ENCODE measurements at regions not wholly inside any gene's neighbourhood (a gene's known extent, or its start where the extent isn't known, plus 50 kb on each side); places are given as distances from the start of the nearest gene placed in this dataset.
A peak's percentile ranks its signal among the peaks of the same experiment; 100 is the strongest.

GRCh38 chr12:124687174-124687902, 119.9 kb upstream of the NCOR2 start:
- TF ChIP-seq CTCF (IDR thresholded peaks at IDR 0.05; ENCODE audit: insufficient read depth, low read depth, low read length, missing control alignments): no peak
- no peak overlapping the region for H3K4me3 ChIP-seq (ENCODE audit: low read depth, low read length)
- no peak for DNase-seq (ENCODE audit: low read depth)

GRCh38 chr12:124686370-124687173, 119.2 kb upstream of the NCOR2 start:
- no peak for DNase-seq (ENCODE audit: low read depth)

GRCh38 chr12:124685689-124686369, 118.4 kb upstream of the NCOR2 start:
- TF ChIP-seq CTCF (IDR thresholded peaks at IDR 0.05; ENCODE audit: insufficient read depth, low read depth, low read length, missing control alignments): no peak
- no peak for DNase-seq (ENCODE audit: low read depth)
- no peak overlapping the region for H3K4me3 ChIP-seq (ENCODE audit: low read depth, low read length)

More at GRCh38 chr12:124686370-124687173, 119.2 kb upstream of the NCOR2 start:
- no peak overlapping the region for H3K4me3 ChIP-seq (ENCODE audit: low read depth, low read length)
- TF ChIP-seq CTCF (IDR thresholded peaks at IDR 0.05; ENCODE audit: insufficient read depth, low read depth, low read length, missing control alignments): no peak

GRCh38 chr12:124684971-124685688, 117.7 kb upstream of the NCOR2 start:
- no peak overlapping the region for H3K4me3 ChIP-seq (ENCODE audit: low read depth, low read length)
- TF ChIP-seq CTCF (IDR thresholded peaks at IDR 0.05; ENCODE audit: insufficient read depth, low read depth, low read length, missing control alignments): no peak
- DNase-seq (ENCODE audit: low read depth): peak; percentile 25

GRCh38 chr12:124684496-124684895, 117.1 kb upstream of the NCOR2 start:
- no peak for TF ChIP-seq CTCF (IDR thresholded peaks at IDR 0.05; ENCODE audit: insufficient read depth, low read depth, low read length, missing control alignments)
- no peak for DNase-seq (ENCODE audit: low read depth)
- H3K4me3 ChIP-seq (ENCODE audit: low read depth, low read length): no peak overlapping the region
